ENCODE measurements at regions not wholly inside any gene's neighbourhood (a gene's known extent, or its start where the extent isn't known, plus 50 kb on each side); places are given as distances from the start of the nearest gene placed in this dataset.
"Not testable (repeated sequence)": the region's sequence is repeated elsewhere in the genome, so short reads cannot be mapped to it uniquely, and the experiment has no call there.

DNA sequence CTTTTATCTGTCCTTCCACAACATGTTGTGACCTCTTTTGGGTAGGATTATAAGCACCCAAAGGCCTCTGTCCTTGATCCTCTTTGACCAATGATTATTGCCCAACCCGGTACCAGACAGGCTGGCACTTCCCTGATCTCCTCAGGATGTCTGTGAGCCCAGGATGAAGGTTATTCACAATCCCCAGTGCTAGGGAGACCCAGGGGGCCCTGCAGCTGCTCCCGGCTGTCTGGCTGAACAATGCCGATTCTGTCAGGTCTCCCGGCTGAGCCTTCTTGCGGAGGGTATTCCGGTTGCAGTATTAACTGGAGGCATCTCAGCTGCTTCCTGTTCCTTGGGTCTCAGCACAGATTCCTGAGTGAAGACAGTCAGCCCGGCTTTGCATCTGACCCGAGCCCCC, 71.2 kb upstream of the CDON start:
- ATAC-seq (ENCODE audit: insufficient number of reproducible peaks, low FRiP score, low read depth) = no peak
- no peak for DNase-seq (ENCODE audit: low spot score)

DNA sequence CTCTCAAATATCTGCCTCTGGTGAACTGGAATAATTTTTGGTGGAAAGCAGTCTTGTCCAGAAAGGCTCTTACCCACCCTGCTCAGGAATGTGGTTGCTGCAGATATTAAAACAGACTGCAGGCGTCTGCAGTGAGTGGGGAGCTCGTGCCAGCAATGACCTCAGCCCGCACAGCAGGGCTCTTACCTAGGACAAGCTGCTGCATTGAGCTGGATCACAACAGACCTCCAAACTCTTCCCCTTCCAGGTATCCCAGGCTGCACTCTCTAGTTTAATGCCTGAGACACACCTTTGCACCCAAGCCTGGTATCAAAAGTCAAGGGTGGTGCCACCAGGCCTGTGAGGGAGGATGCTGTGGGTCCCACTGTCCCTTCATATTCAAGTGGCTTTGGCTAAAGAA, 69.7 kb upstream of the CDON start:
- H3K36me3 ChIP-seq = no peaks in the 10 kb centered on the region
- TF ChIP-seq, protein P1, sequence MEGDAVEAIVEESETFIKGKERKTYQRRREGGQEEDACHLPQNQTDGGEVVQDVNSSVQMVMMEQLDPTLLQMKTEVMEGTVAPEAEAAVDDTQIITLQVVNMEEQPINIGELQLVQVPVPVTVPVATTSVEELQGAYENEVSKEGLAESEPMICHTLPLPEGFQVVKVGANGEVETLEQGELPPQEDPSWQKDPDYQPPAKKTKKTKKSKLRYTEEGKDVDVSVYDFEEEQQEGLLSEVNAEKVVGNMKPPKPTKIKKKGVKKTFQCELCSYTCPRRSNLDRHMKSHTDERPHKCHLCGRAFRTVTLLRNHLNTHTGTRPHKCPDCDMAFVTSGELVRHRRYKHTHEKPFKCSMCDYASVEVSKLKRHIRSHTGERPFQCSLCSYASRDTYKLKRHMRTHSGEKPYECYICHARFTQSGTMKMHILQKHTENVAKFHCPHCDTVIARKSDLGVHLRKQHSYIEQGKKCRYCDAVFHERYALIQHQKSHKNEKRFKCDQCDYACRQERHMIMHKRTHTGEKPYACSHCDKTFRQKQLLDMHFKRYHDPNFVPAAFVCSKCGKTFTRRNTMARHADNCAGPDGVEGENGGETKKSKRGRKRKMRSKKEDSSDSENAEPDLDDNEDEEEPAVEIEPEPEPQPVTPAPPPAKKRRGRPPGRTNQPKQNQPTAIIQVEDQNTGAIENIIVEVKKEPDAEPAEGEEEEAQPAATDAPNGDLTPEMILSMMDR (IDR thresholded peaks at IDR 0.05) = no peak
- no peak overlapping the region for H3K27ac ChIP-seq
- no peak overlapping the region for H3K4me3 ChIP-seq
- H3K27me3 ChIP-seq (replicated peaks; ENCODE audit: insufficient read depth) = no peaks in the 10 kb centered on the region
- no peak for ATAC-seq (ENCODE audit: insufficient number of reproducible peaks, low FRiP score, low read depth)
- H3K9me3 ChIP-seq = no peaks in the 10 kb centered on the region
- DNase-seq (ENCODE audit: low spot score) = no peak
- H3K4me1 ChIP-seq (ENCODE audit: control insufficient read depth in 1 of 2, low read depth in 2 of 2) = peaks cover 4 to 10% of the 10 kb centered on the region in 2 donors

More for the DNA sequence above, 71.2 kb upstream of the CDON start:
- Histone ChIP-seq H3K27me3 (replicated peaks; ENCODE audit: insufficient read depth) (no peaks in the 10 kb centered on the region), H3K4me3 (no peak overlapping the region), H3K9me3 (no peaks in the 10 kb centered on the region), H3K27ac (no peak overlapping the region), H3K36me3 (no peaks in the 10 kb centered on the region), H3K4me1 (ENCODE audit: control insufficient read depth in 1 of 2, low read depth in 2 of 2) (peaks cover 4 to 11% of the 10 kb centered on the region in 2 donors)
- TF ChIP-seq, protein P1 (IDR thresholded peaks at IDR 0.05) = no peak

- H3K27ac ChIP-seq; H3K4me3 ChIP-seq; H3K9me3 ChIP-seq; DNase-seq (ENCODE audit: low spot score); H3K36me3 ChIP-seq; H3K27me3 ChIP-seq (replicated peaks; ENCODE audit: insufficient read depth); ATAC-seq (ENCODE audit: insufficient number of reproducible peaks, low FRiP score, low read depth): not testable (repeated sequence)
- peaks cover 4 to 10% of the 10 kb centered on the region in 2 donors for H3K4me1 ChIP-seq (ENCODE audit: control insufficient read depth in 1 of 2, low read depth in 2 of 2)
Measured at GRCh38 chr11:126130781-126131180, 68.1 kb upstream of the CDON start.

- H3K36me3 ChIP-seq = no peaks in the 10 kb centered on the region
- peaks cover 4 to 10% of the 10 kb centered on the region in 2 donors for H3K4me1 ChIP-seq (ENCODE audit: control insufficient read depth in 1 of 2, low read depth in 2 of 2)
- ATAC-seq (ENCODE audit: insufficient number of reproducible peaks, low FRiP score, low read depth) (no peak), DNase-seq (ENCODE audit: low spot score) (no peak)
- H3K9me3 ChIP-seq = no peaks in the 10 kb centered on the region
- no peaks in the 10 kb centered on the region for H3K27me3 ChIP-seq (replicated peaks; ENCODE audit: insufficient read depth)
- H3K4me3 ChIP-seq = no peak overlapping the region
- TF ChIP-seq, protein P1 (IDR thresholded peaks at IDR 0.05) = no peak
- no peak overlapping the region for H3K27ac ChIP-seq
Measured at GRCh38 chr11:126129727-126130671, 67.3 kb upstream of the CDON start.

DNA sequence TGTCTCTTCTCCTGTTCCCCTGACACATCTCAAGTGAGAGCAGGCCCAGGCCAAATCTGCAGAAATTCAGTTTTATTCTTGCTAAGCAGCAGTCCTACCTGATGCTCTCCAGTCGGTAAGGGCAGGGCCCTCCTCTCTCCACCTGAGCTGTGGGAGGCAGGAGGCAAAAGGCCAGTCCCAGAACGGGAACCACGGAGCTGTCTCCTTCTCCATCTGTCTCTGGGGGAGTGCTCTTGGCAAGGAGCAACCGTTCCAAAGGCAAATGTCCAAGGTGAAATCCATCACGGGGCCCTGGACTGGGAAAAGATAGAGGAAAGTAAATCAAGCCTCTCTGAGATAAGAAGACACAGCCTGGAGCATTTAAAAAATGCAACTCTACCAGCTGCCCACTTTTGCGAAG, 65.2 kb upstream of the CDON start:
- H3K9me3 ChIP-seq = no peaks in the 10 kb centered on the region
- DNase-seq (ENCODE audit: low spot score) (no peak), ATAC-seq (ENCODE audit: insufficient number of reproducible peaks, low FRiP score, low read depth) (no peak)
- H3K4me3 ChIP-seq = no peak overlapping the region
- H3K4me1 ChIP-seq (ENCODE audit: control insufficient read depth in 1 of 2, low read depth in 2 of 2) = peaks cover 4 to 10% of the 10 kb centered on the region in 2 donors
- TF ChIP-seq, protein P1 (IDR thresholded peaks at IDR 0.05) = no peak
- no peaks in the 10 kb centered on the region for H3K36me3 ChIP-seq
- no peak overlapping the region for H3K27ac ChIP-seq
- H3K27me3 ChIP-seq (replicated peaks; ENCODE audit: insufficient read depth) = no peaks in the 10 kb centered on the region
